WTC11 (cell line): ENCODE measurements at regions not wholly inside any gene's neighbourhood (a gene's known extent, or its start where the extent isn't known, plus 50 kb on each side); places are given as distances from the start of the nearest gene placed in this dataset.

Source experiments
- ATAC-seq: fragments of 200-7000 bp; cut with Tn5 transposase; 2 replicates; pipeline ENCODE4 v1.10.0; 2021; ENCODE audit warnings: mild to moderate bottlenecking, moderate library complexity
- CTCF ChIA-PET: fragments of 300-600 bp; sonication (Branson Sonifier 250); formaldehyde crosslinking; loops from one replicate; lab custom pipeline; 2021; ENCODE audit warnings: antibody characterized with exemption; lab: Charles Lee
- POLR2A ChIA-PET: fragments of 350-600 bp; sonication (Branson Sonifier 250); formaldehyde crosslinking; loops from one replicate; lab custom pipeline; 2021; ENCODE audit warnings: antibody characterized with exemption; lab: Charles Lee
- DNase-seq: peaks from one replicate; pipeline ENCODE4 v3.0.0; 2021; ENCODE audit warnings: low spot score
- H3K27ac Mint-ChIP-seq: 2 replicates; pipeline ENCODE4 v1.8.0; 2021; ENCODE audit warnings: mixed read lengths
- H3K27me3 Mint-ChIP-seq: 2 replicates; pipeline ENCODE4 v1.8.0; 2021; ENCODE audit warnings: low read depth, mild to moderate bottlenecking, moderate library complexity, mixed read lengths
- H3K36me3 Mint-ChIP-seq: 2 replicates; pipeline ENCODE4 v1.8.0; 2021; ENCODE audit warnings: mixed read lengths
- H3K4me1 Mint-ChIP-seq: 2 replicates; pipeline ENCODE4 v1.8.0; 2022; ENCODE audit warnings: mixed read lengths
- H3K4me3 Mint-ChIP-seq: 2 replicates; pipeline ENCODE4 v1.8.0; 2021; ENCODE audit warnings: mild to moderate bottlenecking, moderate library complexity, mixed read lengths
- H3K9me3 Mint-ChIP-seq: 2 replicates; pipeline ENCODE4 v1.8.0; 2021; ENCODE audit warnings: mixed read lengths
- ATF1 ChIP-seq: sonication (generic); formaldehyde crosslinking; IDR thresholded peaks from 2 replicates; pipeline ENCODE4 v1.8.1; 2023; ENCODE audit warnings: mild to moderate bottlenecking, moderate library complexity, missing genetic modification reagents
- CREM ChIP-seq: sonication (generic); formaldehyde crosslinking; IDR thresholded peaks from 2 replicates; pipeline ENCODE4 v1.8.1; 2022; ENCODE audit warnings: mild to moderate bottlenecking, missing genetic modification reagents, moderate library complexity
- ETV6 ChIP-seq: sonication (generic); formaldehyde crosslinking; IDR thresholded peaks from 2 replicates; pipeline ENCODE4 v1.8.1; 2022; ENCODE audit warnings: mild to moderate bottlenecking, missing genetic modification reagents
- FOXJ3 ChIP-seq: sonication (generic); formaldehyde crosslinking; IDR thresholded peaks from 2 replicates; pipeline ENCODE4 v1.9.0; 2021; ENCODE audit warnings: missing genetic modification reagents, mild to moderate bottlenecking, borderline replicate concordance
- FOXK1 ChIP-seq: sonication (generic); formaldehyde crosslinking; IDR thresholded peaks from 2 replicates; pipeline ENCODE4 v1.8.0; 2022; ENCODE audit warnings: mild to moderate bottlenecking, moderate library complexity, missing genetic modification reagents
- FOXP1 ChIP-seq: sonication (generic); formaldehyde crosslinking; IDR thresholded peaks from 2 replicates; pipeline ENCODE4 v1.8.0; 2022; ENCODE audit warnings: missing genetic modification reagents, mild to moderate bottlenecking, moderate library complexity, borderline replicate concordance
- KAT7 ChIP-seq: sonication (generic); formaldehyde crosslinking; IDR thresholded peaks from 2 replicates; pipeline ENCODE4 v1.8.1; 2023; ENCODE audit warnings: missing genetic modification reagents, mild to moderate bottlenecking, borderline replicate concordance
- MYBL2 ChIP-seq: sonication (generic); formaldehyde crosslinking; IDR thresholded peaks from 2 replicates; pipeline ENCODE4 v1.8.1; 2023; ENCODE audit warnings: mild to moderate bottlenecking, moderate library complexity, missing genetic modification reagents
- NR1H2 ChIP-seq: sonication (generic); formaldehyde crosslinking; IDR thresholded peaks from 2 replicates; pipeline ENCODE4 v1.9.0; 2021; ENCODE audit warnings: mild to moderate bottlenecking, moderate library complexity, missing genetic modification reagents
- SOX15 ChIP-seq: fragments of 250-450 bp; sonication (Bioruptor Pico); IDR thresholded peaks from 2 replicates; pipeline ENCODE4 v1.9.0; 2021; ENCODE audit warnings: mild to moderate bottlenecking
- TEAD1 ChIP-seq: sonication (generic); formaldehyde crosslinking; IDR thresholded peaks from 2 replicates; pipeline ENCODE4 v1.8.0; 2022; ENCODE audit warnings: mild to moderate bottlenecking, missing genetic modification reagents
- TP53 ChIP-seq: sonication (generic); formaldehyde crosslinking; IDR thresholded peaks from 2 replicates; pipeline ENCODE4 v1.8.1; 2023; ENCODE audit warnings: mild to moderate bottlenecking, missing genetic modification reagents
- ZBTB43 ChIP-seq: sonication (generic); formaldehyde crosslinking; IDR thresholded peaks from 2 replicates; pipeline ENCODE4 v1.8.1; 2023; ENCODE audit warnings: mild to moderate bottlenecking, missing genetic modification reagents
- ZNF423 ChIP-seq: fragments of 250-450 bp; sonication (Bioruptor Pico); IDR thresholded peaks from 2 replicates; pipeline ENCODE4 v2.1.2; 2022; ENCODE audit warnings: mild to moderate bottlenecking, moderate library complexity
- ZNF671 ChIP-seq: fragments of 250-450 bp; sonication (Bioruptor Pico); IDR thresholded peaks from 2 replicates; pipeline ENCODE4 v1.8.0; 2021; ENCODE audit warnings: mild to moderate bottlenecking
- TF ChIP-seq, protein P1 (sequence below): fragments of 250-450 bp; sonication (Bioruptor Pico); IDR thresholded peaks from 2 replicates; pipeline ENCODE4 v1.9.0; 2021; ENCODE audit warnings: mild to moderate bottlenecking, borderline replicate concordance
- TF ChIP-seq, protein P2 (sequence below): sonication (generic); formaldehyde crosslinking; IDR thresholded peaks from 2 replicates; pipeline ENCODE4 v1.8.1; 2023; ENCODE audit warnings: mild to moderate bottlenecking, missing genetic modification reagents, moderate library complexity

GRCh38 chr4:4655901-4656300 lies 114.1 kb upstream of the STX18 start:
- Mint-ChIP-seq H3K4me1 (peaks cover 21% of the 10 kb centered on the region), H3K9me3 (peaks cover 4% of the 10 kb centered on the region; the same call in 1 of the 2 replicates), H3K27ac (no peak overlapping the region), H3K4me3 (no peak overlapping the region), H3K27me3 (no peaks in the 10 kb centered on the region), H3K36me3 (peaks cover 23% of the 10 kb centered on the region)
- ATAC-seq (no peak), DNase-seq (no peak)
- CTCF ChIA-PET: no interaction called here
- POLR2A ChIA-PET: no interaction called here
- no peak for TF ChIP-seq ZBTB43 (CRISPR knock-in tag)
- TF ChIP-seq KAT7: no peak
- no peak for TF ChIP-seq FOXK1 (CRISPR knock-in tag)
- no peak for TF ChIP-seq FOXJ3
- TF ChIP-seq TEAD1: no peak

- peaks cover 17% of the 10 kb centered on the region for H3K4me1 Mint-ChIP-seq
- ATAC-seq (no peak), DNase-seq (no peak)
- no peak overlapping the region for H3K27ac Mint-ChIP-seq
- TF ChIP-seq CREM (CRISPR knock-in tag) (no peak), ETV6 (CRISPR knock-in tag) (no peak), NR1H2 (no peak), FOXP1 (no peak), MYBL2 (CRISPR knock-in tag) (no peak), SOX15 (CRISPR knock-in tag) (no peak), ATF1 (CRISPR knock-in tag) (no peak), ZNF423 (CRISPR knock-in tag) (no peak), TP53 (CRISPR knock-in tag) (no peak), ZNF671 (no peak), TEAD1 (no peak)
- TF ChIP-seq, protein P1, sequence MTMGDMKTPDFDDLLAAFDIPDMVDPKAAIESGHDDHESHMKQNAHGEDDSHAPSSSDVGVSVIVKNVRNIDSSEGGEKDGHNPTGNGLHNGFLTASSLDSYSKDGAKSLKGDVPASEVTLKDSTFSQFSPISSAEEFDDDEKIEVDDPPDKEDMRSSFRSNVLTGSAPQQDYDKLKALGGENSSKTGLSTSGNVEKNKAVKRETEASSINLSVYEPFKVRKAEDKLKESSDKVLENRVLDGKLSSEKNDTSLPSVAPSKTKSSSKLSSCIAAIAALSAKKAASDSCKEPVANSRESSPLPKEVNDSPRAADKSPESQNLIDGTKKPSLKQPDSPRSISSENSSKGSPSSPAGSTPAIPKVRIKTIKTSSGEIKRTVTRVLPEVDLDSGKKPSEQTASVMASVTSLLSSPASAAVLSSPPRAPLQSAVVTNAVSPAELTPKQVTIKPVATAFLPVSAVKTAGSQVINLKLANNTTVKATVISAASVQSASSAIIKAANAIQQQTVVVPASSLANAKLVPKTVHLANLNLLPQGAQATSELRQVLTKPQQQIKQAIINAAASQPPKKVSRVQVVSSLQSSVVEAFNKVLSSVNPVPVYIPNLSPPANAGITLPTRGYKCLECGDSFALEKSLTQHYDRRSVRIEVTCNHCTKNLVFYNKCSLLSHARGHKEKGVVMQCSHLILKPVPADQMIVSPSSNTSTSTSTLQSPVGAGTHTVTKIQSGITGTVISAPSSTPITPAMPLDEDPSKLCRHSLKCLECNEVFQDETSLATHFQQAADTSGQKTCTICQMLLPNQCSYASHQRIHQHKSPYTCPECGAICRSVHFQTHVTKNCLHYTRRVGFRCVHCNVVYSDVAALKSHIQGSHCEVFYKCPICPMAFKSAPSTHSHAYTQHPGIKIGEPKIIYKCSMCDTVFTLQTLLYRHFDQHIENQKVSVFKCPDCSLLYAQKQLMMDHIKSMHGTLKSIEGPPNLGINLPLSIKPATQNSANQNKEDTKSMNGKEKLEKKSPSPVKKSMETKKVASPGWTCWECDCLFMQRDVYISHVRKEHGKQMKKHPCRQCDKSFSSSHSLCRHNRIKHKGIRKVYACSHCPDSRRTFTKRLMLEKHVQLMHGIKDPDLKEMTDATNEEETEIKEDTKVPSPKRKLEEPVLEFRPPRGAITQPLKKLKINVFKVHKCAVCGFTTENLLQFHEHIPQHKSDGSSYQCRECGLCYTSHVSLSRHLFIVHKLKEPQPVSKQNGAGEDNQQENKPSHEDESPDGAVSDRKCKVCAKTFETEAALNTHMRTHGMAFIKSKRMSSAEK (CRISPR knock-in tag): no peak
- TF ChIP-seq, protein P2, sequence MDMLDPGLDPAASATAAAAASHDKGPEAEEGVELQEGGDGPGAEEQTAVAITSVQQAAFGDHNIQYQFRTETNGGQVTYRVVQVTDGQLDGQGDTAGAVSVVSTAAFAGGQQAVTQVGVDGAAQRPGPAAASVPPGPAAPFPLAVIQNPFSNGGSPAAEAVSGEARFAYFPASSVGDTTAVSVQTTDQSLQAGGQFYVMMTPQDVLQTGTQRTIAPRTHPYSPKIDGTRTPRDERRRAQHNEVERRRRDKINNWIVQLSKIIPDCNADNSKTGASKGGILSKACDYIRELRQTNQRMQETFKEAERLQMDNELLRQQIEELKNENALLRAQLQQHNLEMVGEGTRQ: no peak
- ChIA-PET POLR2A (no interaction called here), CTCF (interaction anchor here (1.1 kb wide), 1 partner anchor 11 kb away, joined by 3 read pairs; no protein-coding TSS in a partner anchor)
- peaks cover 4% of the 10 kb centered on the region; the same call in 1 of the 2 replicates for H3K9me3 Mint-ChIP-seq
- H3K36me3 Mint-ChIP-seq: peaks cover 23% of the 10 kb centered on the region
- H3K4me3 Mint-ChIP-seq: no peak overlapping the region
- no peaks in the 10 kb centered on the region for H3K27me3 Mint-ChIP-seq
Measured at GRCh38 chr4:4655011-4655410, 113.2 kb upstream of the STX18 start.
